OCI-M2 (cell line): ENCODE measurements at regions not wholly inside any gene's neighbourhood (a gene's known extent, or its start where the extent isn't known, plus 50 kb on each side); places are given as distances from the start of the nearest gene placed in this dataset.
A peak's percentile ranks its signal among the peaks of the same experiment; 100 is the strongest.
"Not testable (repeated sequence)": the region's sequence is repeated elsewhere in the genome, so short reads cannot be mapped to it uniquely, and the experiment has no call there.

ENCODE experiments used
- DNase-seq: peaks from one replicate; lab custom pipeline; 2025; ENCODE audit not compliant: unreplicated experiment; lab: John Stamatoyannopoulos, UW

GRCh38 chr21:23950344-23950743 lies 1656.9 kb downstream of the MRPL39 start:
- DNase-seq = no peak

- no peak for DNase-seq
Measured at GRCh38 chr21:23949493-23949892, 1657.8 kb downstream of the MRPL39 start.

- DNase-seq = no peak
Measured at GRCh38 chr21:23939369-23940065, 1667.8 kb downstream of the MRPL39 start.

GRCh38 chr21:23936991-23937390 lies 1670.3 kb downstream of the MRPL39 start:
- DNase-seq = no peak

- no peak for DNase-seq
Measured at GRCh38 chr21:23936224-23936623, 1671.1 kb downstream of the MRPL39 start.

GRCh38 chr21:23930565-23930964 lies 1676.7 kb downstream of the MRPL39 start:
- no peak for DNase-seq

GRCh38 chr21:23926430-23926829 lies 1680.9 kb downstream of the MRPL39 start:
- DNase-seq = not testable (repeated sequence)

- no peak for DNase-seq
Measured at GRCh38 chr21:23921670-23922418, 1685.4 kb downstream of the MRPL39 start.

GRCh38 chr21:23900727-23901126 lies 1706.6 kb downstream of the MRPL39 start:
- DNase-seq = no peak

- no peak for DNase-seq
Measured at GRCh38 chr21:23899561-23899960, 1707.7 kb downstream of the MRPL39 start.

- peak; percentile 26 for DNase-seq
Measured at GRCh38 chr21:23890652-23891051, 1716.6 kb downstream of the MRPL39 start.

GRCh38 chr21:23887725-23888306 lies 1719.5 kb downstream of the MRPL39 start:
- DNase-seq = no peak

- DNase-seq = no peak
Measured at GRCh38 chr21:23886828-23887724, 1720.2 kb downstream of the MRPL39 start.

- no peak for DNase-seq
Measured at GRCh38 chr21:23881783-23882182, 1725.5 kb downstream of the MRPL39 start.

GRCh38 chr21:23876925-23877558 lies 1730.2 kb downstream of the MRPL39 start:
- DNase-seq = no peak

- DNase-seq = no peak
Measured at GRCh38 chr21:23874271-23874670, 1733.0 kb downstream of the MRPL39 start.

- DNase-seq = no peak
Measured at GRCh38 chr21:23861911-23862504, 1745.3 kb downstream of the MRPL39 start.

- no peak for DNase-seq
Measured at GRCh38 chr21:23858878-23859277, 1748.4 kb downstream of the MRPL39 start.

- no peak for DNase-seq
Measured at GRCh38 chr21:23853796-23854379, 1753.4 kb downstream of the MRPL39 start.

- no peak for DNase-seq
Measured at GRCh38 chr21:23837564-23837963, 1769.7 kb downstream of the MRPL39 start.
